ENCODE measurements at regions not wholly inside any gene's neighbourhood (a gene's known extent, or its start where the extent isn't known, plus 50 kb on each side); places are given as distances from the start of the nearest gene placed in this dataset.

DNA sequence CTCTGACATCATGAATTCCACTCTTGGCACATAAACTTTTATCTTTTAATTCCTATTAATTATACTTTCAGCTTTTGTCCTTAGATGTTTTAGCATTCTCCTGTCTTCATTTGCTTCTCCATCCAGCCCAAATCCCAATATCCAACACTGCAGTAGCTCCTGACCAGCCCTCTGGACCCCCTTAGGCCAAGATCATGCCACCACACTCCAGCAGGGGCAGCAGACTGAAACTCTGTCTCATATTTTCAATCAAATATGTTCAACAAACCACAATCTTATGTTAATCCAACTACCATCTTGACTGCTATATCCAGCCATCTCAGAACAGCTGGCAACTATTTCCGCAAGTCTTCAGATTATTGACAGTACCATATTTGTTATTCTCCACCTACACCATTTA lies 315.8 kb upstream of the ROBO2 start:
- Histone ChIP-seq H3K27me3 (ENCODE audit: low read length) (no peaks in the 10 kb centered on the region), H3K9me2 (replicated peaks; ENCODE audit: insufficient read depth, low read length) (no peaks in the 10 kb centered on the region), H2AFZ (ENCODE audit: low read length) (no peak overlapping the region)

GRCh38 chr3:76724706-76725105 lies 315.2 kb upstream of the ROBO2 start:
- Histone ChIP-seq H3K4me1 (ENCODE audit: low read length) (no peaks in the 10 kb centered on the region), H3K27me3 (ENCODE audit: low read length) (no peaks in the 10 kb centered on the region), H3K4me2 (ENCODE audit: low read depth, low read length, poor library complexity, severe bottlenecking) (no peak overlapping the region), H4K20me1 (ENCODE audit: insufficient read depth, low read depth, low read length) (no peaks in the 10 kb centered on the region), H3K4me3 (ENCODE audit: low read length) (no peak overlapping the region), H3K79me2 (ENCODE audit: low read length) (no peaks in the 10 kb centered on the region), H3K36me3 (ENCODE audit: insufficient read depth, low read length) (no peaks in the 10 kb centered on the region), H2AFZ (ENCODE audit: low read length) (no peak overlapping the region), H3K9me2 (replicated peaks; ENCODE audit: insufficient read depth, low read length) (no peaks in the 10 kb centered on the region), H3K9ac (ENCODE audit: low read length) (no peak overlapping the region), H3K9me3 (ENCODE audit: low read length) (no peaks in the 10 kb centered on the region), H3K27ac (ENCODE audit: low read length) (no peak overlapping the region)
- DNase-seq = no peak

More for the DNA sequence above, 315.8 kb upstream of the ROBO2 start:
- Histone ChIP-seq H3K9ac (ENCODE audit: low read length) (no peak overlapping the region), H3K4me1 (ENCODE audit: low read length) (no peaks in the 10 kb centered on the region), H3K4me3 (ENCODE audit: low read length) (no peak overlapping the region), H3K27ac (ENCODE audit: low read length) (no peak overlapping the region), H4K20me1 (ENCODE audit: insufficient read depth, low read depth, low read length) (no peaks in the 10 kb centered on the region), H3K79me2 (ENCODE audit: low read length) (no peaks in the 10 kb centered on the region), H3K9me3 (ENCODE audit: low read length) (no peaks in the 10 kb centered on the region), H3K4me2 (ENCODE audit: low read depth, low read length, poor library complexity, severe bottlenecking) (no peak overlapping the region), H3K36me3 (ENCODE audit: insufficient read depth, low read length) (no peaks in the 10 kb centered on the region)
- DNase-seq = peak; percentile 46

DNA sequence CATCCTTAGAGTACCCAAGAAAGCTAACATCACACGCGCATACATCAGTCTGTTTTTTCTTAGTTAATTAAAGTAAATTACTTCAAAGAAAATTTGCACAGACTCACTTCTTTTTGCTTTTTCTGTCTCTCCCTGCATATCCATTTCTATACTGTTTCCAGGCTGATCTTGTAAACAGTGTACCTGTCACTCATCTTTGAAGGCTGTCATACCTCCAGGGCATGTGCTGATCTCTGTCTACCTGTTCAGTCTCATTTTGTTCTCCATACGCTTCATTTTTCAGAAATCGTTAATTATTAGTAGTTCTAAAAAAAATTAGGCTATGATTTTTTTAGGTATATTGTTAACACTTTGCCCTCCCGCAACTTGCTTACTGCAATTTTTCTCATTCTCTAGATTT lies 313.9 kb upstream of the ROBO2 start:
- Histone ChIP-seq H4K20me1 (ENCODE audit: insufficient read depth, low read depth, low read length) (no peaks in the 10 kb centered on the region), H3K9ac (ENCODE audit: low read length) (no peak overlapping the region), H3K4me1 (ENCODE audit: low read length) (no peaks in the 10 kb centered on the region), H3K27me3 (ENCODE audit: low read length) (no peaks in the 10 kb centered on the region), H3K27ac (ENCODE audit: low read length) (no peak overlapping the region), H3K9me3 (ENCODE audit: low read length) (no peaks in the 10 kb centered on the region), H3K4me3 (ENCODE audit: low read length) (no peak overlapping the region), H3K4me2 (ENCODE audit: low read depth, low read length, poor library complexity, severe bottlenecking) (no peak overlapping the region), H3K36me3 (ENCODE audit: insufficient read depth, low read length) (no peaks in the 10 kb centered on the region), H2AFZ (ENCODE audit: low read length) (no peak overlapping the region), H3K9me2 (replicated peaks; ENCODE audit: insufficient read depth, low read length) (no peaks in the 10 kb centered on the region), H3K79me2 (ENCODE audit: low read length) (no peaks in the 10 kb centered on the region)
- no peak for DNase-seq

GRCh38 chr3:76728426-76728825 lies 311.5 kb upstream of the ROBO2 start:
- DNase-seq = no peak
- H3K9ac ChIP-seq (ENCODE audit: low read length) = no peak overlapping the region
- no peaks in the 10 kb centered on the region for H3K27me3 ChIP-seq (ENCODE audit: low read length)
- no peak overlapping the region for H3K27ac ChIP-seq (ENCODE audit: low read length)
- no peaks in the 10 kb centered on the region for H3K79me2 ChIP-seq (ENCODE audit: low read length)
- no peak overlapping the region for H3K4me2 ChIP-seq (ENCODE audit: low read depth, low read length, poor library complexity, severe bottlenecking)
- no peaks in the 10 kb centered on the region for H3K36me3 ChIP-seq (ENCODE audit: insufficient read depth, low read length)
- no peaks in the 10 kb centered on the region for H3K9me2 ChIP-seq (replicated peaks; ENCODE audit: insufficient read depth, low read length)
- no peaks in the 10 kb centered on the region for H4K20me1 ChIP-seq (ENCODE audit: insufficient read depth, low read depth, low read length)
- no peak overlapping the region for H2AFZ ChIP-seq (ENCODE audit: low read length)
- H3K9me3 ChIP-seq (ENCODE audit: low read length) = no peaks in the 10 kb centered on the region
- no peak overlapping the region for H3K4me3 ChIP-seq (ENCODE audit: low read length)
- no peaks in the 10 kb centered on the region for H3K4me1 ChIP-seq (ENCODE audit: low read length)

DNA sequence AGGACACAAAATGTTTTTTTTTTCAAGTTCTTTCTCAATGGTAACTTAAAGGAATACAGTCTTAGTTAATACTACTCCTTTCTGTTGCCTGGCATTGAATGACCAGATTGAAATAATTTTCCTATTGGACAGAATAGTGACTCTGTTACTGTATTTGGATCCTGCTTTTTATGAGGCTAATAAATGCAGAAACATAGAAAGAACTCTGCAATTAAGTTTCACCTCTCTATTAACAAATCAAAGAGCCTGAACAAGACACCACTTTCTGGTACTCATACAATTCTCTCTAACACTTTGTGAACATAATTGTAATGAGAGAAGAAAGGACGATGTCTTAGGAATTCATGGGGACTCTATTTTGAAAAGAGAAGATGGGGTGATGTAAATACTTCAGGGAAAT lies 308.4 kb upstream of the ROBO2 start:
- no peaks in the 10 kb centered on the region for H3K79me2 ChIP-seq (ENCODE audit: low read length)
- H3K9me2 ChIP-seq (replicated peaks; ENCODE audit: insufficient read depth, low read length) = no peaks in the 10 kb centered on the region
- no peak overlapping the region for H3K4me2 ChIP-seq (ENCODE audit: low read depth, low read length, poor library complexity, severe bottlenecking)
- H4K20me1 ChIP-seq (ENCODE audit: insufficient read depth, low read depth, low read length) = no peaks in the 10 kb centered on the region
- no peak for DNase-seq
- H2AFZ ChIP-seq (ENCODE audit: low read length) = no peak overlapping the region
- no peaks in the 10 kb centered on the region for H3K9me3 ChIP-seq (ENCODE audit: low read length)
- H3K4me3 ChIP-seq (ENCODE audit: low read length) = no peak overlapping the region
- H3K27me3 ChIP-seq (ENCODE audit: low read length) = no peaks in the 10 kb centered on the region
- no peak overlapping the region for H3K27ac ChIP-seq (ENCODE audit: low read length)
- no peak overlapping the region for H3K9ac ChIP-seq (ENCODE audit: low read length)
- H3K4me1 ChIP-seq (ENCODE audit: low read length) = no peaks in the 10 kb centered on the region
- H3K36me3 ChIP-seq (ENCODE audit: insufficient read depth, low read length) = no peaks in the 10 kb centered on the region

GRCh38 chr3:76733073-76733759 lies 306.7 kb upstream of the ROBO2 start:
- H4K20me1 ChIP-seq (ENCODE audit: insufficient read depth, low read depth, low read length) = no peaks in the 10 kb centered on the region
- H3K9ac ChIP-seq (ENCODE audit: low read length) = no peak overlapping the region
- H3K4me1 ChIP-seq (ENCODE audit: low read length) = no peaks in the 10 kb centered on the region
- H3K27ac ChIP-seq (ENCODE audit: low read length) = no peak overlapping the region
- H3K27me3 ChIP-seq (ENCODE audit: low read length) = no peaks in the 10 kb centered on the region
- no peaks in the 10 kb centered on the region for H3K36me3 ChIP-seq (ENCODE audit: insufficient read depth, low read length)
- DNase-seq = no peak
- H3K79me2 ChIP-seq (ENCODE audit: low read length) = no peaks in the 10 kb centered on the region
- no peaks in the 10 kb centered on the region for H3K9me2 ChIP-seq (replicated peaks; ENCODE audit: insufficient read depth, low read length)
- H2AFZ ChIP-seq (ENCODE audit: low read length) = no peak overlapping the region
- no peak overlapping the region for H3K4me2 ChIP-seq (ENCODE audit: low read depth, low read length, poor library complexity, severe bottlenecking)
- H3K9me3 ChIP-seq (ENCODE audit: low read length) = no peaks in the 10 kb centered on the region
- no peak overlapping the region for H3K4me3 ChIP-seq (ENCODE audit: low read length)

- H3K36me3 ChIP-seq (ENCODE audit: insufficient read depth, low read length) = no peaks in the 10 kb centered on the region
- H2AFZ ChIP-seq (ENCODE audit: low read length) = no peak overlapping the region
- no peaks in the 10 kb centered on the region for H4K20me1 ChIP-seq (ENCODE audit: insufficient read depth, low read depth, low read length)
These were observed 304.7 kb upstream of the ROBO2 start for GRCh38 chr3:76735152-76735551.

DNA sequence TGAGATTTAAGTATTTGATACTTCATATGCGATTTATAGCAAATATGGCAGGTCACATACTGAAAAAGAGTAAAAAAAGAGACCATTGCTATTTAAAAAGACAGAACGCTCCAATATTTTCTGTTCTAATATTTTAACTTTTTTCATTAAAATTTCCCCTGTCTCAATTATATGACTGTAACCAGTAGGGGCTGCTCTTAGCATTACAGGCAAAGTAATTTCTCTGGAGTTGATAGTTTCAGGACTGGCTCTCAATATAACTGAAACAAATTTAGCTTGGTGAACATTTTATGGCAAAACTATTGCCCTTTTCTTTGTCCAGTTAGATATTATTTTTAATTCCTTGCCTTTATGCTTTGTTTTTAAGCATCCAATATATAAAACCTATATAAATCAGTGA lies 286.3 kb upstream of the ROBO2 start:
- H3K4me3 ChIP-seq (ENCODE audit: low read length) = no peak overlapping the region
- no peaks in the 10 kb centered on the region for H4K20me1 ChIP-seq (ENCODE audit: insufficient read depth, low read depth, low read length)
- no peaks in the 10 kb centered on the region for H3K36me3 ChIP-seq (ENCODE audit: insufficient read depth, low read length)
- H3K79me2 ChIP-seq (ENCODE audit: low read length) = no peaks in the 10 kb centered on the region
- no peaks in the 10 kb centered on the region for H3K9me3 ChIP-seq (ENCODE audit: low read length)
- no peak overlapping the region for H3K4me2 ChIP-seq (ENCODE audit: low read depth, low read length, poor library complexity, severe bottlenecking)
- no peaks in the 10 kb centered on the region for H3K9me2 ChIP-seq (replicated peaks; ENCODE audit: insufficient read depth, low read length)
- no peak overlapping the region for H3K27ac ChIP-seq (ENCODE audit: low read length)
- H3K4me1 ChIP-seq (ENCODE audit: low read length) = no peaks in the 10 kb centered on the region
- no peaks in the 10 kb centered on the region for H3K27me3 ChIP-seq (ENCODE audit: low read length)
- H2AFZ ChIP-seq (ENCODE audit: low read length) = no peak overlapping the region
- peak; percentile 52 for DNase-seq
- no peak overlapping the region for H3K9ac ChIP-seq (ENCODE audit: low read length)

More at GRCh38 chr3:76735152-76735551, 304.7 kb upstream of the ROBO2 start:
- no peaks in the 10 kb centered on the region for H3K9me2 ChIP-seq (replicated peaks; ENCODE audit: insufficient read depth, low read length)
- no peaks in the 10 kb centered on the region for H3K4me1 ChIP-seq (ENCODE audit: low read length)
- H3K9me3 ChIP-seq (ENCODE audit: low read length) = no peaks in the 10 kb centered on the region
- H3K79me2 ChIP-seq (ENCODE audit: low read length) = no peaks in the 10 kb centered on the region
- no peak for DNase-seq
- no peak overlapping the region for H3K9ac ChIP-seq (ENCODE audit: low read length)
- no peaks in the 10 kb centered on the region for H3K27me3 ChIP-seq (ENCODE audit: low read length)
- no peak overlapping the region for H3K4me3 ChIP-seq (ENCODE audit: low read length)
- H3K4me2 ChIP-seq (ENCODE audit: low read depth, low read length, poor library complexity, severe bottlenecking) = no peak overlapping the region
- no peak overlapping the region for H3K27ac ChIP-seq (ENCODE audit: low read length)
